ENCODE measurements at regions not wholly inside any gene's neighbourhood (a gene's known extent, or its start where the extent isn't known, plus 50 kb on each side); places are given as distances from the start of the nearest gene placed in this dataset.
"Not testable (repeated sequence)": the region's sequence is repeated elsewhere in the genome, so short reads cannot be mapped to it uniquely, and the experiment has no call there.

GRCh38 chr13:59024434-59024833 is 1139.3 kb downstream of the DIAPH3 start:
- DNase-seq, result no peak

DNA sequence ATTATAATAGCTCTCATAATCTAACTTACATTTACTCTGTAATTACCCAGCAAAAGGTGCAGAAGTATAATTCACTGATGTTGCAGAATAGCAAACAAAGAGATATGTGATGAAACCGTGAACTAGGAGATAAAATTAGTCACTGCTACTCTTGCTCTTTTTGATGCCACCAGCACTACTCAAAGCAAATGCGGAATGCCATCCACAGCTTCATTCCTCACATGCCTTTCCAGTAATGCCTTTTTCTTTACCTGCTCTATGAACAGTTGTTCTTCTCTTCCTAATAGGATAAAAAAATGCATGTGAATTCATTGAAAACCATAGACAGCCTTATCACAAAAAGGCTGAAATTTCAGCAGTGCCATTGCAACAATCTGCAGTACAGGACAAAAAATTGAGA is 1129.5 kb downstream of the DIAPH3 start:
- no peak for DNase-seq

- peak; percentile 86 for DNase-seq
These were observed 1124.9 kb downstream of the DIAPH3 start for GRCh38 chr13:59038824-59039223.

DNA sequence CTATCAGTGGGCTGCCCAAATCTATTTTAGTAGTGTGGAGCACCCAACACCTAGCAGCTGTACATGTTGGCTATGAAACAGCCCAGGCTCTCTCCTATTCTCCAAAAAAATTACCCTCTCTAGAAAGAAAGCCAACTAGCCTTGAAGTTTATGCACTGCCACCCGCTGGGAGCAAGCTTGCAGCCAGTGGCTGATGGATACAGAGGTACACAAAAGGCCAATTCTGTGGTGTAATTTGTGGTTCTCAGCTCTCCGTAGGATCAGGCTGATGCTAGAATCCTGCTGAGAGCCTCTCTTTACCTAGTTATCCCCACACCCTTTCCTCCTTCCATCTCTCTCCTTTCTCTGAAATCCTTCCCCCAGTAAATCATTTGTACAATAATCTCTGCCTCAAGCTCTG is 1120.7 kb downstream of the DIAPH3 start:
- no peak for DNase-seq

GRCh38 chr13:59047546-59047945 is 1116.2 kb downstream of the DIAPH3 start:
- DNase-seq, result no peak

- DNase-seq, result no peak
These were observed 1102.1 kb downstream of the DIAPH3 start for GRCh38 chr13:59061621-59062020.

- DNase-seq, result no peak
These were observed 1099.7 kb downstream of the DIAPH3 start for GRCh38 chr13:59064042-59064441.

GRCh38 chr13:59076386-59076785 is 1087.3 kb downstream of the DIAPH3 start:
- not testable (repeated sequence) for DNase-seq

DNA sequence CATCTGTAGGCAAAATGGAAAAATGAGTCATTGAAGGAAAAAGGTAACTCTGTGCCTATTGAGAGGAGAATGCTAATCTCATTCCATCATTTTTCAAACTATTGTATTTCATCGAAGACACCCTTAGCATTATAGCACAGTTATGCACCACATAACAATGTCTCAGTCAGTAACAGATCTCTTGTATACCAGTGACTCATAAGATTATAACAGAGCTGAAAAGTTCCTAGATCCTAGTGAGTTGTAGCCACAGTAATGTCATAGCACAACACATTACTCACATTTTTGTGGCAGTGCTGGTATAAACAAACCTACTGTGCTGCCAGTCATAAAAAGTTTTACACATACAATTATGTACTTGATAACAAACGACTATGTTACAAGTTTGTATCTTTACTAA is 1077.6 kb downstream of the DIAPH3 start:
- no peak for DNase-seq

- no peak for DNase-seq
These were observed 1075.0 kb downstream of the DIAPH3 start for GRCh38 chr13:59088716-59089115.

DNA sequence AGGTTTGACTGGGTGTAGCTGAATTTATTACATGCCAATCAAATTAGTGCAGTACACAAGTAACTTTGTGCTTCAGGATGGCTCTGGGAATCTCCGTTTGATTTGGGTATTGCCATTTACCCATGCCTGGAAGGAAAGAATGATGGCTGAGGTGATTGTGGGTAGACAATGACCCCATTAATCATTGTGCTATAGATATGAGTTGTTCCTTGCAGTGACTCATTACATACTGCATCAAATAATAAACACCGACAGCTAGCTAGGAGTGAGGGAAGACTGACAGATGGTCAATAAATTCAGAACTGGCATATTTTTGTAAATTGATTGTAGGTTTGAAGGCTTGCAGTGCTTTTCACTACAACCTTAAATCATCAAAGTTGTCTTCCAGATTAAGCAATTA is 1069.5 kb downstream of the DIAPH3 start:
- no peak for DNase-seq

DNA sequence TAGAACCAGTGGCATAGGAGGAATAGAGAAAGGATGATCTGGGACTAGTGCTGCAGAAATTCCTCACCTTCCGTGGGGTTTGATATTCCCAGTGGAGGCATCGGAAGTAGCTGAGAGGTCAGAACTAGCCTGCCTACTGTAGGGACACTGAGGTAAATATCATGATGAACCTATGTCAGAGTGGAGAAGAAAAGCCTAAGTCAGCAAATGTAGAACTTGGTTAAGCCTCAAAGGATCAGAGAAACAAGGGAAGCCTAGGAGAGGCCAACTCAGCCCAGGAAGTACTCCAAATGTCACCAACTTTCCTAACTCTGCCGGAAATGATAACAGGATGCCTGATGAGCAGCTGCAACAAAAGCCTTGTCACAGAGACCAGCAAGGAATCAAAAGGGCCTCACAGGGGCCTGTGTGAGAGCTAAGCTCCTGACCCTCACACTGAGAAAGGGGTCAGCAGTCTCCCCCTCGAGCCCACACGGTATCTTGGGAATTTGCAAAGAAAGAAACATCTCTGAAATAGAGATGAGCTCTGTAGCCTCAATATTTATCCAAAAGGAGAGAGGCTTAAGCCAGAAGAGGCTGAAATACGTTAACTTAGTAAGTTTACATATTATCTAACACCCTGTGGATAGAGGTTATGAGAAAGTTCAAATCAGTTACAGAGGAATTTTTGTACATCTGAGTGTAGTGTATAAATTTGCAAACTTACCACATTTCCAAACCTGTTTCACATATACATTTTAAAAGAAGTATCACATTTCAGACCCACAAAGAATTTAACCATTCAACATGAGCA is 1064.3 kb downstream of the DIAPH3 start:
- no peak for DNase-seq

GRCh38 chr13:59103004-59103768 is 1060.5 kb downstream of the DIAPH3 start:
- DNase-seq, result no peak

- DNase-seq, result no peak
These were observed 1052.0 kb downstream of the DIAPH3 start for GRCh38 chr13:59111751-59112171.

GRCh38 chr13:59112221-59112718 is 1051.5 kb downstream of the DIAPH3 start:
- no peak for DNase-seq

DNA sequence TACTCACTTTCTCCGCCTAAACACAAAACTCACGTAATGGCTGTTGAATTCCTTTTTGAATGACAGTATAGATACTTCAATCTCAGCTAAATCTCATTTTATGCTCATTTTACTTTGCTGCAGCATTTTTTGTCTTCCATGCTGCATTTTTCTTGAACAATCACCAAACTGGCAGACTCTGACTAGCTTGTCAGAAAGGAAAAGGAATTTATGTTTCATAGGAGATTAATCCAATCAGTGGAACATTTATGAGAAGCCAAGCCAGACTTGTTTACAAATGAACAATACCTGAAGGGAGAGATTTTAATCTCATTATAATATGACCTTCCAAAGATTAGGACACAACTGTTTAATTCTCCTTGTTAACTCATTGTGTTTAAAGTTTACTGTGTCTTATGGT is 1044.3 kb downstream of the DIAPH3 start:
- DNase-seq, result no peak

- no peak for DNase-seq
These were observed 1043.4 kb downstream of the DIAPH3 start for GRCh38 chr13:59120297-59120843.

DNA sequence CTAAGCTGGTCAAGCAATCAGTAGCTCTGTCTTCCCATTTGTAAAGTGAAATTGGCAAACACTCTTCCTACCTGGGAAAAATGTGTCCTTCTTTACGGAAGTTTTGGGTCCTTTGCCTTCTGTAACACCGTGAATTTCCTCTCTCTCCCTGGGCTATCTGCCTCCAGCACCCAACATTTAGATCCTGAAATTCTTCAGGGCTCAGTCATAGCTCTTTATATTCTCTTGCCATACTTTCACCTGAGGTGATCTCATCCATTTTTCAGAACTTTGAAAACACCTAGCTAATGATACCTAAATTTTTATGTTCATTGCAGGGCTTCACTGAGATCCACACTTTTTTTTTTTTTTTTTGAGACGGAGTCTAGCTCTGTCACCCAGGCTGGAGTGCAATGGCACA is 1042.2 kb downstream of the DIAPH3 start:
- DNase-seq, result no peak

GRCh38 chr13:59126474-59126873 is 1037.3 kb downstream of the DIAPH3 start:
- DNase-seq, result no peak

DNA sequence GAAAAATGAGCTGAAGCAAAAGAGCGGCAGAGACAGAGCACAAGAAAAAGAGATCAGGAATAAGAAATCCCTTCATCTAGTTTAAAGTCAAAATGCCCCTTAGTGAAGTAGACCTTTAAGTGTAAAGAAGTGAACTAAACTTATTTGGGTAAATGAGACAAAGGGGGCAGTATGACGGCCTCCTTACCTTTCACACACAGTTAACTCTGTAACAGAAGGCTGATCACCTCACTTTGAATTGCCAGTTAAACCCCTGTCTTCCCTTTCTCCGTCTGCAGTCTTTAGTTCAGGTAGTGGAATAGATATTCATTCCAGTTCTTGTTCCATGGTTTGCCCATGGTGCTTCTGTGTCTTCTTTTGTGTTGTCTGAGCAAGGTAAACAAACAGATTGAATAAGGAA is 1029.8 kb downstream of the DIAPH3 start:
- DNase-seq, result no peak

DNA sequence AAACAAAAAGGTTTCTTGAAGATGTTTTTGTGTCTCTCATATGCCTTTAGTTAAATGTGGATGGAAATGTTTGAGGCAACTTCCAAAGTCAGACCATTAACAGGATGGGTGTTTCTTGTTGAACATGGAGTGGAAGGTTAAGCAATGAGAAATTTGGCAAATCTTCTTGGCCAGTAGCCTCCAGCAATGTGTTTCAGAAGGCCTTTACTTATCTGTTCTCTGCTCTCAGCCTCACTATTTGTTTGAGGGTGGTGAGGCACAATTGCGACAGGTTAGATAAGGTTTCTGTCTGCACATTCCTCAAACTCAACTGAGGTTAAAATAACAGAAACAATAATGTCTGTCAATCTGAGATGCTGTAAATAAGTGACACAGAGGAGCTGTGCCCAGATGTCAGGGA is 1019.0 kb downstream of the DIAPH3 start:
- no peak for DNase-seq

DNA sequence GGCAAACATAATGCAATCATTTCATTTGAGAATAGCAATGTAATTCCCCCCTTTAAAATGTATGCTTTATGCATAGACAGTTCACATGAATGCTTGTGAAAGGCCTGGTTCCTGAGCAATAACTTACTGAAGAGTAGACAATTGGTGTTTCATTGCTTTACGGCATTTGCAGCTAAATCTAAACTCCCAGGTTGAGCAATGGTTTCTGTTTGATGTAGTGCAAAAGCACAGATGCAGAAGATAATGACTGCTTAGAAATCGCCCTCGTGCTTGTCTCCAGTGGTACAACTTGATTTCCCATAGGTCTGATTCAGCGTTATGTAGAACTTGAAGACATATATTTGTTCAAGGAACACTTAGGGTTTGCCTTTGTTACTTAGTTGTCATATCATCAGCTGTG is 1018.3 kb downstream of the DIAPH3 start:
- DNase-seq, result no peak

GRCh38 chr13:59157181-59157580 is 1006.5 kb downstream of the DIAPH3 start:
- no peak for DNase-seq

- no peak for DNase-seq
These were observed 997.6 kb downstream of the DIAPH3 start for GRCh38 chr13:59166174-59166573.

Measured in NCI-H345 (cell line).